Skeletal muscle satellite cell (primary cell): ENCODE measurements at regions not wholly inside any gene's neighbourhood (a gene's known extent, or its start where the extent isn't known, plus 50 kb on each side); places are given as distances from the start of the nearest gene placed in this dataset.

Experiments
- H3K27me3 ChIP-seq: 2 replicates; pipeline ENCODE4 v1.7.0; 2013; ENCODE audit warnings: low read length; ENCODE audit not compliant: control insufficient read depth, insufficient read depth
- H3K36me3 ChIP-seq: 2 replicates; pipeline ENCODE4 v1.7.0; 2013; ENCODE audit warnings: mild to moderate bottlenecking, control low read depth, low read length; ENCODE audit not compliant: insufficient read depth
- H3K4me1 ChIP-seq: 2 replicates; pipeline ENCODE4 v1.7.0; 2013; ENCODE audit warnings: low read length; ENCODE audit not compliant: control insufficient read depth, insufficient read depth
- H3K4me2 ChIP-seq: 2 replicates; pipeline ENCODE4 v1.7.0; 2013; ENCODE audit warnings: mild to moderate bottlenecking, low read length
- H3K4me3 ChIP-seq: 2 replicates; pipeline ENCODE4 v1.7.0; 2013; ENCODE audit warnings: low read length
- H3K9ac ChIP-seq: 2 replicates; pipeline ENCODE4 v1.7.0; 2013; ENCODE audit warnings: mild to moderate bottlenecking, low read depth, low read length, moderate library complexity
- H3K9me3 ChIP-seq: replicated peaks from 2 replicates; pipeline ENCODE4 v1.7.0; 2013; ENCODE audit warnings: mild to moderate bottlenecking, control low read depth, low read length

- Histone ChIP-seq H3K9me3 (no peaks in the 10 kb centered on the region), H3K4me2 (no peak overlapping the region), H3K9ac (no peak overlapping the region), H3K4me3 (no peak overlapping the region), H3K36me3 (no peaks in the 10 kb centered on the region), H3K4me1 (no peaks in the 10 kb centered on the region), H3K27me3 (no peaks in the 10 kb centered on the region)
These were observed 500.2 kb upstream of the CDH6 start for GRCh38 chr5:30693326-30693725.

- Histone ChIP-seq H3K4me1 (no peaks in the 10 kb centered on the region), H3K9ac (no peak overlapping the region), H3K4me2 (no peak overlapping the region), H3K36me3 (no peaks in the 10 kb centered on the region), H3K4me3 (no peak overlapping the region), H3K9me3 (no peaks in the 10 kb centered on the region), H3K27me3 (no peaks in the 10 kb centered on the region)
These were observed 502.6 kb upstream of the CDH6 start for GRCh38 chr5:30690931-30691330.

GRCh38 chr5:30687461-30687860 is 506.0 kb upstream of the CDH6 start:
- Histone ChIP-seq H3K4me1 (no peaks in the 10 kb centered on the region), H3K9ac (no peak overlapping the region), H3K36me3 (no peaks in the 10 kb centered on the region), H3K4me3 (no peak overlapping the region), H3K27me3 (no peaks in the 10 kb centered on the region), H3K4me2 (no peak overlapping the region), H3K9me3 (no peaks in the 10 kb centered on the region)

- Histone ChIP-seq H3K27me3 (no peaks in the 10 kb centered on the region), H3K9me3 (no peaks in the 10 kb centered on the region), H3K4me2 (no peak overlapping the region), H3K36me3 (no peaks in the 10 kb centered on the region), H3K4me1 (no peaks in the 10 kb centered on the region), H3K4me3 (no peak overlapping the region), H3K9ac (no peak overlapping the region)
These were observed 507.0 kb upstream of the CDH6 start for GRCh38 chr5:30686530-30686929.

- H3K27me3 ChIP-seq: no peaks in the 10 kb centered on the region
- no peak overlapping the region for H3K4me3 ChIP-seq
- no peaks in the 10 kb centered on the region for H3K9me3 ChIP-seq
- H3K4me1 ChIP-seq: no peaks in the 10 kb centered on the region
- no peak overlapping the region for H3K4me2 ChIP-seq
- H3K36me3 ChIP-seq: no peaks in the 10 kb centered on the region
- no peak overlapping the region for H3K9ac ChIP-seq
These were observed 517.2 kb upstream of the CDH6 start for GRCh38 chr5:30676223-30676840.

- H3K27me3 ChIP-seq: no peaks in the 10 kb centered on the region
- H3K9ac ChIP-seq: no peak overlapping the region
- H3K4me3 ChIP-seq: no peak overlapping the region
- no peaks in the 10 kb centered on the region for H3K9me3 ChIP-seq
- H3K36me3 ChIP-seq: no peaks in the 10 kb centered on the region
- H3K4me1 ChIP-seq: no peaks in the 10 kb centered on the region
- no peak overlapping the region for H3K4me2 ChIP-seq
These were observed 526.2 kb upstream of the CDH6 start for GRCh38 chr5:30667293-30667692.

- no peaks in the 10 kb centered on the region for H3K9me3 ChIP-seq
These were observed 530.0 kb upstream of the CDH6 start for GRCh38 chr5:30663536-30663935.

GRCh38 chr5:30662373-30662772 is 531.1 kb upstream of the CDH6 start:
- Histone ChIP-seq H3K36me3 (no peaks in the 10 kb centered on the region), H3K4me2 (no peak overlapping the region), H3K4me3 (no peak overlapping the region), H3K4me1 (no peaks in the 10 kb centered on the region), H3K9me3 (no peaks in the 10 kb centered on the region), H3K9ac (no peak overlapping the region), H3K27me3 (no peaks in the 10 kb centered on the region)

More at GRCh38 chr5:30663536-30663935, 530.0 kb upstream of the CDH6 start:
- no peak overlapping the region for H3K4me2 ChIP-seq
- H3K4me3 ChIP-seq: no peak overlapping the region
- no peaks in the 10 kb centered on the region for H3K36me3 ChIP-seq
- H3K9ac ChIP-seq: no peak overlapping the region
- no peaks in the 10 kb centered on the region for H3K4me1 ChIP-seq
- H3K27me3 ChIP-seq: no peaks in the 10 kb centered on the region

GRCh38 chr5:30661730-30662129 is 531.8 kb upstream of the CDH6 start:
- H3K36me3 ChIP-seq: no peaks in the 10 kb centered on the region
- H3K4me3 ChIP-seq: no peak overlapping the region
- H3K9ac ChIP-seq: no peak overlapping the region
- H3K4me1 ChIP-seq: no peaks in the 10 kb centered on the region
- H3K9me3 ChIP-seq: no peaks in the 10 kb centered on the region
- H3K27me3 ChIP-seq: no peaks in the 10 kb centered on the region
- no peak overlapping the region for H3K4me2 ChIP-seq

- H3K27me3 ChIP-seq: no peaks in the 10 kb centered on the region
- no peaks in the 10 kb centered on the region for H3K36me3 ChIP-seq
- H3K9ac ChIP-seq: no peak overlapping the region
- H3K4me2 ChIP-seq: no peak overlapping the region
- no peaks in the 10 kb centered on the region for H3K4me1 ChIP-seq
- H3K9me3 ChIP-seq: no peaks in the 10 kb centered on the region
- H3K4me3 ChIP-seq: no peak overlapping the region
These were observed 534.1 kb upstream of the CDH6 start for GRCh38 chr5:30659417-30659816.

- no peaks in the 10 kb centered on the region for H3K27me3 ChIP-seq
- no peak overlapping the region for H3K4me2 ChIP-seq
- H3K4me3 ChIP-seq: no peak overlapping the region
- H3K9ac ChIP-seq: no peak overlapping the region
- H3K4me1 ChIP-seq: no peaks in the 10 kb centered on the region
- peaks cover 4% of the 10 kb centered on the region for H3K9me3 ChIP-seq
- H3K36me3 ChIP-seq: no peaks in the 10 kb centered on the region
These were observed 543.2 kb upstream of the CDH6 start for GRCh38 chr5:30650311-30650710.

- H3K27me3 ChIP-seq: no peaks in the 10 kb centered on the region
- H3K4me2 ChIP-seq: no peak overlapping the region
- H3K9me3 ChIP-seq: no peaks in the 10 kb centered on the region
- no peak overlapping the region for H3K9ac ChIP-seq
- H3K36me3 ChIP-seq: no peaks in the 10 kb centered on the region
- no peaks in the 10 kb centered on the region for H3K4me1 ChIP-seq
- no peak overlapping the region for H3K4me3 ChIP-seq
These were observed 554.6 kb upstream of the CDH6 start for GRCh38 chr5:30638899-30639298.
